Head of caudate nucleus (tissue), 42 donors: ENCODE measurements at regions not wholly inside any gene's neighbourhood (a gene's known extent, or its start where the extent isn't known, plus 50 kb on each side); places are given as distances from the start of the nearest gene placed in this dataset.
"Not testable (repeated sequence)": the region's sequence is repeated elsewhere in the genome, so short reads cannot be mapped to it uniquely, and the experiment has no call there.

Experiments
- DNase-seq, 42 donors: peaks; one replicate each; pipeline versions ENCODE4 v3.0.0 to v3.0.0-alpha.2; 2020 to 2021; ENCODE audit warnings: mixed read lengths in 7 of 42
- intact Hi-C: fragments of 100-400 bp; cut with DNase I; formaldehyde crosslinking; loops from one replicate; pipeline ENCODE4 v1.15.0; 2022

DNA sequence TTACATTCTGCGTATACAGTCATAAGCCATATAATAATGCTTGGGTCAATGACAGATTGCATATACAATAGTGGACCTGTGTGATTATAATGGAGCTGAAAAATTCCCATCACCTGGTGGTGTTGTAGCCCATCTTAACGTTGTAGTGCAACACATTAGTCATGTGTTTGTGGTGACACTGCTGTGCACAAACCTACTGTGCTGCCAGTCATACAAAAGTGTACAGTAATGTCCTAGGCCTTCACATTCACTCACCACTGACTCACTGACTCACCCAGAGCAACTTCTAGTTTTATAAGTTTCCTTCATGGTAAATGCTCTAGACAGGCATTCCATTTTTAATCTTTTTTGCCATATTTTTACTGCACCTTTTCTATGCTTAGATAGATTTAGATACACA, 194.8 kb upstream of the SEL1L start:
- intact Hi-C loops, result no loop called here
- no peak for DNase-seq

DNA sequence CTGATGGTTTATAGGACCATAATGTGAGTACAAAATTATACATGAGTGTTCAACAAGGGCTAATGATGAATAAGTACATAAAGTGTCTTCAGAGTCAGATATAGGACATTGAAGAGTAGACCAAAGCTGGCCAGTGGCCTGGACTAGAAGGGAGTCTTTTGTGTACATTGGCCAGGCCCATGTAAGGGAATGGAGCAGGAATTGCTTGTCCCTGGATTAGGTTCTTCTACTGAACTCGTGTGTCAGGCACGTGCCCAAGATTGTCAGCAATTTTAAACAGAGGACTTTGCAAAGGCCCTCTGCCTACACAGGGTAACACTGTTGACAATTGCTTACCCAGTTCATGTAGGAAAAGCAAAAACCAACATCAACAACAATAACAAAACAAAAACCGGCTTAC, 196.0 kb upstream of the SEL1L start:
- intact Hi-C loops, result no loop called here
- no peak for DNase-seq

DNA sequence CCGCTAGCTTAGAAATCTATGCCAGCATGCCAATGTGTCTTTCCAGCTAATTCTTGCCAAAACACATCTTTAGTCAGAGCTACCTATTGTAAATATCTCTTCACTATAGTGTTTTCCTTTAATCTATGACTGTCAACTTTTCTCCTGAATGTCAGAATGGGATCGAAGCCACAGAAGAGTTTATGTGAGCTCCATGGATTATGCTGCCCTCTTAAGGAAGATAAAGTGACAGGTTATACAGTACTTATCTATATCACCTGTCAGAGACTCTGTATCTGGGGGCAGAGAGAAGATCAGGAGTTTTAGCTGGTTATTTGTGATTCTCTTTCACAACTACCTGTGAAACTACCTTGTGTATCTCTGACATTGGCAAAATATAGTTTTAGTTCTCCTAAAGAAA, 204.3 kb upstream of the SEL1L start:
- no peak for DNase-seq
- intact Hi-C loops, result no loop called here

DNA sequence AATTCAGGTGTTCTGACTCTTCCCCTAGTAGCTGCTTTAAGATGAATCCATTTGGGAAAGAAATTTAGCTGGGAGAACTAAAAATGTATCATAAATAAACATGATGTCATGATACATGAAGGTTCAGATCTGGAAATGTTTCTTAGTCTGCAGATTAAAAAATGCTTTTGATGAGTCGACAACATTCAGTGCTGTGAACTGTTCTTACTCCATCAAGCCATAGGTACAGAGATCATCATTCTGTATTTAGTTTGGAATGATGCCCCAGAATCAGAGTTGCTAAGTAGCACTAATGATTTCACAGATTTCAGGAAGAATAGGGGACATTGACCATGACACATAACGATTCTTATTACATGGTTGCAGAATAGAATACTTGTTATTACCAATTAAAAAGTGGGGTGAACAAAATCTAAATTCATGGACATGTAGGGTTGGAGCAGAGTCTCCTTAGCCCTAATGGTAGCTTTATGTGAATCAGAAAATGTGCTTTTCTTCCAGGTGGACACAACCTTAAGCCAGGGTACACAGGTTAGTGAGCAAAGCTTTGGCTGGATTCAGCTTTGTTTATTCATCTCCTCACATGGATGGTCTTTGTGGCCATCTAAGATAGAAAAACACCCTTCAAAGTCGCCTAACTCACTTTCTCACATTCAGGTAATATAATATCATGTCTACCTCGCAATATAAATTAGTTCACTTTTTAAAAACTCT, 205.4 kb upstream of the SEL1L start:
- DNase-seq, result no peak
- intact Hi-C loops, result no loop called here

DNA sequence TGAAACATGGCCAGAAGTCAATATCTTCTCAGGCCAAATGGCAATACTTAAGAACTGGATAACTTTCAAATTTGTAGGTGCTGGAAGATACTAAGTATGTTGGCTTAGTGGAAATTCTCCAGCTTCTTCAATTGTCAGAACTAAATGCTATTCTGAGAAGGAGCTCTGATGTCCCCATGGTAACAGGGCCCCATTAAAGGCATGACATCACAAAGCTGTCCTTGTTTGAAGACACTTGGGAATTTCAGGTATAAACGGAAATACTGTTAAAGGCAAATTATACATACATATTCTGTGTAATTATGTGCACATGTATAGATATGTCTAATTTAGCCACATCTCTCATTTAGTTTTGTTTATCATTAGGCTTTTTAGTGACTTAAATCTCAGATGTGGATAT, 210.0 kb upstream of the SEL1L start:
- peak in 25 of 42 donors; percentile 4 to 82 (median 37) for DNase-seq
- intact Hi-C loops, result no loop called here

DNA sequence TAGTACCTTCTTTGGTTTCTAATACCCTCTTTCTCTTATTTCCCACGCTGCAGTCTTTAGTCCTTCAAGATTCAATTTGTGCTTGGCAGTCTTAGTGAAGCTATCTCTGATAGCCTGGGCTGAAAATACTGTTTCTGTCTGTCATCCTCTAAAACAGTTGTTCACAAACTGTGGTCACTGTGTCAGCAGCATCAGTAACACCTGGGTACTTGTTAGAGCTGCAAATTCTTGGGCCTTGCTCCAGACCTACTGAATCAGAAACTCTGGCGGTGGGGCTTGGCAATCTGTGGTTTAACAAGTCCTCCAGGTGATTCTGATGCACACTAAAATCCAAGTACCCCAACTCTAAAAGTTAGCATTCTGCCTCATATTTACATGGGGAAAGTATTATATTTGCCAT, 217.5 kb upstream of the SEL1L start:
- intact Hi-C loops, result no loop called here
- no peak for DNase-seq

DNA sequence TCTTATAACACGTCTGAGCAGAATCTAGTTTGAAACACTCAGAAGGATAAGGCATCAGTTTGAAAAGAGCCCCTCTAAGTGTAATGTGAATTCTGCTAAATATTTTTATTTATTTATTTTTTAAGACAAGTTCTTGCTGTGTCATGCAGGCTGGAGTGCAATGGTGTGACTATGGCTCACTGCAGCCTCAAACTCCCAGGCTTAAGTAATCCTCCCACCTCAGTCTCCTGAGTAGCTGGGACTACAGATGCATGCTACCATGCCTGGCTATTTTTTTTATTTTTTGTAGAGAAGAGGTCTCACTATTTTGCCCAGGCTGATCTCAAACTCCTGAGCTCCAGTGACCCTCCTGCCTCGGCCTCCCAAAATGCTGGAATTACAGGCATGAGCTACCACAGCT, 225.9 kb upstream of the SEL1L start:
- DNase-seq, result no peak
- intact Hi-C loops, result no loop called here

DNA sequence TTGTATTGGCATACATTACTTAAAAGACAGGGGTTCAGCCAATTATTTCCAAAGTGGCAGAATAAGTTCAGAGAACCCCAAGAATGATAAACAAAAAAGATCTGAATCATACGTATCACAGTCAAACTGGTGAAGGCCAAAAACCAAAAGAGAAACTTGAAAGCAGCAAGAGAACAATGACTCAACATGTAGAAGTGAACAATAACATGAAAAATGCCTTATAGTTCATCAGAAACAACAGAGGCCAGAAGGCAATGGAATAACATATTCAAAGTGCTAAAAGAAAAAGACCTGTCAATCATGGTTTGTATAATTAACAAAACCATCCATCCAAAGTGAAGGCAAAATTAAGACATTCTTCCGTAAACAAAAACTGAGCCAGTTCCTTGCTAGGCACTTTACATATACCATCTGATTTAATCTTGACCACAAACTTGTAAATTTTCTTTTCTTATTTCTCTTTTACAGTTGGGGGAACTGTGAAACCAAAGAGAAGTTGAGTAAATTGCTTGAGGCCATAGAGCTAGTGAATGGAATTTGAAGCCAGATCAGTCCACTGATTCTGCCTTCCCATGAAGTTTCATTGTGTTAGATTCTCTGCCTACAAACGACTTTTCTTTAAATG, 232.1 kb upstream of the SEL1L start:
- no peak for DNase-seq
- intact Hi-C loops, result no loop called here

DNA sequence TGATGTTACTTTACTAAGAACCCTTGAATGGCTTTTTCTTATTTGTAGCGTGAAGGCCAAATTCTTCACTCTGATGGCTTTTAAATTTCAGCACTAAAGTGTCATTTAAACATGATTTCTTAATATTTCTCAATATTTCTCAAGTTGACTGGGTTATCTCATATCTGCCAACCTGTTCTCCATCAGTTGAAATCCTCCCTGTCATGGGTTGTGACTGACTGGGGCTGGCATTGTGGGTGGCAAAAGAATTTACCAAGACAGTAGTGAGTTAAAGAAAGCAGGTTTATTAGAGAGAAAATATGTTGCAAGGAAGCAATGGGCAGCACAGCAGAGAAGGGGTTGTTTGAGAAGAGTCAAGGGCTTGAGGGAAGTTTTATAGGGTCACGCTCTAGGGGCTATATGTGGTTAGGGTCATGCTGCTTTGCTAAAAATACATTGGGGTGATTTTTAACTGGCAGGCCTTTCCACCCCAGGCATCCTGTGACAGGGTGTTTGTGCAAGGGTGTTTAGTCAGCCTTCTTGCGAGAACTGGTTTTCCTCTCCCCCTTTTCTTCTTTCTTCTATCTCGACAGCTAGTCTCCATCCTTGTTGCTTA, 232.8 kb upstream of the SEL1L start:
- no peak for DNase-seq
- intact Hi-C loops, result no loop called here

DNA sequence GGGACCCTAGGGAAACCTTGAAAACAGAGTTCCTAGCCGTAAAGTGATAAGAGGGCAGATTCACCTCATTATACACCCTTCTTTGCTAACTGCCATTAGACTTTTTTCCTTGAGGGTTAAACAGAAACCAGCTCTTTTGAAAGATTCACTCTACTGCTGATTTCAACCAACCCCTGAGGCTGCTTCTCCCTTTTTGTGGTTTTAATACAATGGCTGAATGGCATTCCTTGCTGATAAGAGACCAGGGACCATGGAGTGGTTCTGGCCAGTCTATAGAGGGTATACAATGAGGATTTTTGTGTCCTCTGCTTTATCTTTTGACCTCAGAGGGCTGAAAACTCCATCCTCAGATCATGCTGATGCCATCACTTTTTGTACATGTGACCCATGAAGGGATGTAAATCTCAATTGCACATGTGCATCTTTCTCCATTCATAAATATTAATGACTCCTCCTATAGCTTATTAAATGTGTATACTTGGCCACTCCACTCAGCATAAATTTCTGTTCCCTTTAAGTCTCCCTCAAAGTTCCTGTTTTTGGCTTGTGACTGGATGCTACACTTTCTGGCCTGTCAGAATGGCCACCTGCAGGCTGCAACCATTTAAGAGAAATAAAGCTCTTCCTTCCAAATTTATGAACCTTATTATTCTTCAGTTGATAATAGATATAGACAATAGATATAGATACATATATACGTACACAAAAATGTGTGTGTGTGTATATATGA, 233.8 kb upstream of the SEL1L start:
- DNase-seq, result no peak
- intact Hi-C loops, result no loop called here

DNA sequence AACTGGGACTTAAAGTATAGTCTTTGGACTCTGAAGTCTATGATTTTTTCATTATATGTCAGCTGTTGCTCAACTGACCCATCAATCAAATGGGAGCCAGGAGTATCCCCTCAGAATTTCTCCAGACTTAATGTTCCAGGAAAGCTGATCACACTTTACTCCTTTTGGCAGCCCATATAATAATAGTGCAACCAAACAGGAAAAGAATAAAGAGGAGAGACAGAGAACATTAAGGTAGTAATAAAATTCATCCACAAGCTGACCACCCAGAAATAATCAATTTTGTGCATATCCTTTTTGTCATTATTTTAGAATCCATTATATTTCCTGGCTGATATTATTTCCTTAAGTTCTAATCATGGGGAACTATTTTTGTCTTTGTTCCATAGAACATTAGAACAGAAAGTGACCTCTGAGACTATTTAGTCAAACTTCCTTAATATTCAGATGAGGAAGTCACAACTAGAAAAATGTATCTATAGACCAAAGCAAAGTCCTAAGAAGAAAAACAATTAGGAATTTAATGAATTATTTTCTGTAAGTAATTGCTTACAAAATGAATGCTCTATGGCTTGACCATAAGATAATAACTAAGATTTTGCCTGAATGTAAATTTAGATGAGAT, 238.1 kb upstream of the SEL1L start:
- no peak for DNase-seq
- intact Hi-C loops, result no loop called here

DNA sequence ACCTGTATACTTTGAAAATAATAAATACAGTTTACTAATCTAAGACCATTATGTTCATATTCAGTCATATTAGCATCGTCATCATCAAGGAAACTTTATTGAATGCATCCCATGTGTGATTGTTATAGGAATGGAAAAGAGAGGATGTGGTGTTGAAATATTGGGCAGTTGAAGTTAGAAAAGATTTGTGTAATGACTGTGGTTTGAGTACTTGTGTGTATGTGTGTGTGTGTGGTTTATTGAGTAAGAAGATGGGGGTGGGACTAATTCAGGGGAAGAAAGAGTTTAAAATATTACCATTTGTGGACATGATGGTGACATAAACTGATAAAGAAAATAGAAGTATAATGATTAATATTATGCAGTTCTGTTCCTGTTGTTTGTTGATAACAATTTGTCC, 238.7 kb upstream of the SEL1L start:
- intact Hi-C loops, result no loop called here

DNA sequence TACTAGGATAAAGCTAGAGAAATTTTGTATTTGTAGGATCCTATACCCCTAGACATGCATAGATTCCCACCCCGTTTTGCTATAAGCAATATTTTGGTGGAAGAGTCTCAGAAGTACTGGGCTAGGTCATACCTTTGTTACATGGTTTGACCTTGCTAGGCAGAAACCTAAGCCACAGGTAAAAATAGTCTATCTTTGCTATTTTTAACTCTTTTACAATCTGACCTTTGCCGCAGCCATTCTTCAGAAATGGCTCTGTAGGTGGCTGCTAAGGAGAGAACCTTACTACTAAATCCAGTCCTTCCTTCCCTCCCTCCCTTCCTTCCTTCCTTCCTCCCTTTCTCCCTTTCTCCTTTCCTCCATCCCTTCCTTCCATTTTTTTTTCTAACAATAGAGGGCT, 242.9 kb upstream of the SEL1L start:
- intact Hi-C loops, result no loop called here

More for the DNA sequence above, 238.7 kb upstream of the SEL1L start:
- DNase-seq, result no peak

DNA sequence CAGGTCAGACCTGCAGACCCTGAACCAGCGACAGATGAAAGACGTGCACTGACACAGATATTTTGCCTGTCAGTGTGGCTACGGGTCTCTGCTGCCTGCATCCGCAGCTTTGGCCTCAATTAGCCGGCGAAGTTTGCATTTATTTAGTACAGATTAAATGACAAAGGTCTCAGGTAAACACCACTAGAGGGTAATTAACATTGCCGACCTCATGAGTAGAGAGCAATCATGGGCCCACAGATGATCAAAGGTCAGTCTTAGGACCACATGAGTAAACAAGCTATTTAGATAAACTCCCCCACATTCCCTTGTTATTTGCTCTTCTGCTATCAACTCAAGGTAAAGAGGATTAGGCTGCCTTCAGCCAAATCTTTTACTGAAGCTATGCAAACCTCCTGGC, 248.1 kb upstream of the SEL1L start:
- DNase-seq, intact Hi-C loops: not testable (repeated sequence)

More for the DNA sequence above, 242.9 kb upstream of the SEL1L start:
- no peak for DNase-seq

DNA sequence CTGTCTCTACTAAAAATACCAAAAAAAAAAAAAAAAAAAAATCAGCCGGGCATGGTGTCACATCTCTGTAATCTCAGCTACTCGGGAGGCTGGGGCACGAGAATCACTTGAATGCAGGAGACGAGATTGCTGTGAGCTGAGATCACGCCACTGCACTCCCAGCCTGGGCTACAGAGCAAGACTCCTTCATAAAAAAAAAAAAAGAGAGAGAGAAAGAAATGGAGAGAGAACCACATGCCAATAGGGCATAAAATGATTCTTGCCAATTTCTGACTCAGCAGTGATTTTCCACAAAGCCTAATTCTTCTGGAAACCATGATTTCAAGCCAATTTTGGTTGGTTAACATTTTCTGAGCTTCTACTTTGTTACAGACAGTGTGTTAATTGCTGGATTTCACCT, 250.4 kb upstream of the SEL1L start:
- intact Hi-C loops, result no loop called here
- peak in 1 of 42 donors; percentile 28 for DNase-seq

DNA sequence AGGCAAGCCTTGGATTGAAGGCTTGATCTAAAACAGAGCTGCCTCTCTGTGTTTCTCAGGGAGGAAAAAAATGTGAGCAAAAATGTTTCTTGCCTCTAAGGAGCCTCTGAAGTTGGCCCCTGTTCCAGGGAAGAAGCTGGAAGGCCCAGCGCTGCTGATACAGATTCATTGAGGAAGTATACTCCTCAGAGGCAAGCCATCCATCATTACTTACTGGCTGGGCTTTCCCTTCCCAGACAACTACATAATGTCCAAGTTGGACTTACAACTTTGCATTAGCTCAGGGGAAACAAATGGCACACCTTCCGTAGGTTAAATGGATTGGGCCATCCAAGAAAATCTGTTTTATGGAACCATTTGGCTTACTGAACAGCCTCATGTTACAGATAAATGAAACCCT, 263.7 kb upstream of the SEL1L start:
- no peak for DNase-seq
- intact Hi-C loops, result no loop called here

DNA sequence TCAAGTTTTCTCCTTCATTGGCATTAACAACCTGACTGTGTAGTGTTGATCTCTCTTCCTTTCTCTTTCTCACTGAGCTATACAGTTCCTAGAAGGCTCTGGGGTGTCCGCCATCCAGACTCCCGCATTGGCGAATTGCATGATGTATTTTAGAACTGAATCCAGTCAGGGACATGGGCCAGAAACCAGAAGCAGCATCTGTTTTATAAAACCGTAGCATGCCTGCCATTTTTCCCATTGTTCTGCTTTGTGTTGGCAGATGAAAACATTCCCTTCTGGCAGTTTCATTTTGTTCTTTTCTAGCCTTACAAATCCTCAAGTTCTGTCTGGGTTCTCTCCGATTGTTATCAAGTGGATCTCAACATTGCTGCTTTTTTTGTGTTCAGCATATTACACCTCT, 268.3 kb upstream of the SEL1L start:
- intact Hi-C loops, result no loop called here
- DNase-seq, result peak in 1 of 42 donors; percentile 3

DNA sequence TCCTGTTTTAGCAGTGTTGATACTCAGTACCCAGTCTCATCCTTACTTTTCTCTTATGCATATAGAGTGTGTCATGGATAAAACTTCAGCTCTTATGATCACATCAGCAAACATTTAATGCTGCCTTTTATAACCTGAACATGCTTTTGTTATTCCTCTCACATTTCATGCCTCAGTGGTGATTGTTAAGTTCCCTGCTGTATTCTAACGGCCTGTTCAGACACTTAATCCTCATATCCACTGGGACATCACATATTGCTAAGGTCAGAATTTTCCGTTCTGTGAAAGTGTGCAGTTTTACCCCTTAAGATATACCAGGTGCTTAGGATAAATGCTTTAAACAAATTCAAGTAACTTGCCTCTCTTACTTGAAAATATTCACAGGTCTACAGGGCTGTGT, 268.7 kb upstream of the SEL1L start:
- intact Hi-C loops, result no loop called here
- no peak for DNase-seq

DNA sequence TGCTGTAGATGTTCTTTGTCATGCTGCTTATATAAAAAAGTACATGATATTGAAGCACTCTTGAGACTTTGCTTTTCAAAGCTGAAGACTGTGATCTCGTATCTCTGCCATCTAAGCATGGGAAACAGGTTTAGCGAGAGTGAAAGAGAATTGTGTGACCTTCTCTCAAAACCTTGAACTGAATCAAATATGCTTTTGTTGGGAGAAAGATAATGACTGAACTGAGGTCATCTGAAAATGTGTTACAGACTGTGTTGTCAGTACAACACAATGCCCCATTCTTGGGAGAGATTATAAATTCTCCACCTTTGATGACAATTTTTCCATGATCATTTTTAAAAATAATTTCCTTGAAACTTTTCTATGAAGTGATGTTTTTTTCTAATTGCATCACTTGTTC, 272.1 kb upstream of the SEL1L start:
- intact Hi-C loops, result no loop called here

More for the DNA sequence above, 272.1 kb upstream of the SEL1L start:
- DNase-seq, result no peak
